Central memory CD8-positive, alpha-beta T cell (primary cell): ENCODE measurements at regions not wholly inside any gene's neighbourhood (a gene's known extent, or its start where the extent isn't known, plus 50 kb on each side); places are given as distances from the start of the nearest gene placed in this dataset.
A peak's percentile ranks its signal among the peaks of the same experiment; 100 is the strongest.

ENCODE experiments used
- ATAC-seq: fragments of 150-1000 bp; cut with Tn5 transposase; replicated peaks from 2 replicates; pipeline ENCODE4 v1.10.0; 2022; ENCODE audit warnings: mild to moderate bottlenecking, moderate FRiP score, moderate number of reproducible peaks; ENCODE audit not compliant: poor library complexity, severe bottlenecking; ENCODE audit errors: extremely low read depth
- DNase-seq, 2 donors: peaks; one replicate each; pipeline ENCODE4 v3.0.0; 2021; ENCODE audit warnings: low spot score in 2 of 2
- H3K27ac Mint-ChIP-seq: one replicate; pipeline ENCODE4 v1.8.0; 2022; ENCODE audit warnings: low read depth, mild to moderate bottlenecking, moderate library complexity, mixed read lengths
- H3K27me3 Mint-ChIP-seq: one replicate; pipeline ENCODE4 v1.8.0; 2022; ENCODE audit warnings: mixed read lengths
- H3K36me3 Mint-ChIP-seq: one replicate; pipeline ENCODE4 v1.8.0; 2022; ENCODE audit warnings: mild to moderate bottlenecking, moderate library complexity, mixed read lengths; ENCODE audit not compliant: insufficient read depth
- H3K4me1 Mint-ChIP-seq: one replicate; pipeline ENCODE4 v1.8.0; 2022; ENCODE audit warnings: mixed read lengths
- H3K4me3 Mint-ChIP-seq: one replicate; pipeline ENCODE4 v1.8.0; 2022; ENCODE audit warnings: mild to moderate bottlenecking, moderate library complexity, mixed read lengths
- H3K9me3 Mint-ChIP-seq: one replicate; pipeline ENCODE4 v1.8.0; 2022; ENCODE audit warnings: mixed read lengths

DNA sequence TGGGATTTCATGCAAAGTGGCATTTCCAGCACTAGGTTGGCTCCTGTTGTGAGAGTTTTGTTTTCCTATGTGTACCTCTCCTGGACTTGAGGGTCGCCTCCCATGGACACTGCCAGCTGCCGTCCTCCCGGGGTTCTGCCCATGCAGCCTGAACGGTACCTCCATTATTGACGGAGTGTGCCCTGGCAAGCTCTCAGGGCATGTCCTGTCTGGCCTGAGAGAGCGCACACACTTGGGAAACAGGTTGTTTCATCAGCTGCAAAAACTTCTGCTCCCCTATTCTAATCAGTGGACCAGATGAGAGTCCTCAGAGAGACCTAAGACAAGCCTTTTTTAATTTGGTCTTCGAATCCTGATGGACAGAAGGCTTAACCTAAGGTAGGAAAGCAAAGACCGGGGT lies 56.6 kb upstream of the HOPX start:
- Mint-ChIP-seq H3K36me3 (no peaks in the 10 kb centered on the region), H3K4me3 (no peak overlapping the region), H3K4me1 (no peaks in the 10 kb centered on the region), H3K9me3 (no peaks in the 10 kb centered on the region), H3K27ac (peak overlapping the region; percentile 0), H3K27me3 (no peaks in the 10 kb centered on the region)
- no peak for DNase-seq
- no peak for ATAC-seq

- Mint-ChIP-seq H3K27me3 (no peaks in the 10 kb centered on the region), H3K4me3 (no peak overlapping the region), H3K4me1 (no peaks in the 10 kb centered on the region), H3K9me3 (no peaks in the 10 kb centered on the region), H3K36me3 (no peaks in the 10 kb centered on the region), H3K27ac (no peak overlapping the region)
- no peak for DNase-seq
- no peak for ATAC-seq
Measured at GRCh38 chr4:56733352-56733751, 52.3 kb upstream of the HOPX start.

- H3K4me1 Mint-ChIP-seq = no peaks in the 10 kb centered on the region
- H3K9me3 Mint-ChIP-seq = no peaks in the 10 kb centered on the region
- no peak overlapping the region for H3K4me3 Mint-ChIP-seq
- no peak for DNase-seq
- no peaks in the 10 kb centered on the region for H3K27me3 Mint-ChIP-seq
- no peak for ATAC-seq
- H3K27ac Mint-ChIP-seq = no peak overlapping the region
- no peaks in the 10 kb centered on the region for H3K36me3 Mint-ChIP-seq
Measured at GRCh38 chr4:56732301-56732700, 51.2 kb upstream of the HOPX start.

- ATAC-seq (no peak), DNase-seq (no peak)
- H3K4me1 Mint-ChIP-seq = no peaks in the 10 kb centered on the region
- H3K27me3 Mint-ChIP-seq = no peaks in the 10 kb centered on the region
- H3K4me3 Mint-ChIP-seq = no peak overlapping the region
- H3K27ac Mint-ChIP-seq = no peak overlapping the region
- no peaks in the 10 kb centered on the region for H3K9me3 Mint-ChIP-seq
- no peaks in the 10 kb centered on the region for H3K36me3 Mint-ChIP-seq
Measured at GRCh38 chr4:56731857-56732256, 50.8 kb upstream of the HOPX start.
